ENCODE measurements at regions not wholly inside any gene's neighbourhood (a gene's known extent, or its start where the extent isn't known, plus 50 kb on each side); places are given as distances from the start of the nearest gene placed in this dataset.

GRCh38 chr1:5404412-5405203 lies 587.6 kb downstream of the NPHP4 start:
- no peaks in the 10 kb centered on the region for H3K36me3 ChIP-seq (ENCODE audit: control insufficient read depth in 2 of 2, extremely low read depth in 1 of 2, insufficient read depth in 1 of 2, low read length in 1 of 2)
- WGBS (ENCODE audit: insufficient coverage): 93% methylated on average over 7 of the region's 7 CpGs
- peaks cover 0 to 8% of the 10 kb centered on the region in 2 experiments for H3K4me1 ChIP-seq (ENCODE audit: control insufficient read depth in 1 of 2, extremely low read depth in 1 of 2, insufficient read depth in 2 of 2, low read length in 2 of 2)
- ATAC-seq (replicated peaks in 1 of 4): no peak
- Mint-ChIP-seq H3K4me3 (no peak overlapping the region), H3K36me3 (no peaks in the 10 kb centered on the region), H3K9me3 (peaks cover 0 to 2% (median 0%) of the 10 kb centered on the region in 3 donors), H3K27ac (no peak overlapping the region), H3K27me3 (no peaks in the 10 kb centered on the region), H3K4me1 (peaks cover 5 to 15% (median 9%) of the 10 kb centered on the region in 3 donors)
- H3K27me3 ChIP-seq (replicated peaks in 1 of 2; ENCODE audit: control insufficient read depth in 2 of 2, extremely low read depth in 1 of 2, insufficient read depth in 2 of 2, low read length in 1 of 2): no peaks in the 10 kb centered on the region
- H3K9me3 ChIP-seq: no peaks in the 10 kb centered on the region
- H3K27ac ChIP-seq (ENCODE audit: low read length): no peak overlapping the region
- CTCF ChIA-PET: no interaction called here
- no peak overlapping the region for H3K4me3 ChIP-seq (ENCODE audit: control insufficient read depth in 1 of 2, extremely low read depth in 1 of 2, low read length in 1 of 2)
- no peak for DNase-seq
- POLR2A ChIA-PET: no interaction called here

- H3K27me3 ChIP-seq (replicated peaks in 1 of 2; ENCODE audit: control insufficient read depth in 2 of 2, extremely low read depth in 1 of 2, insufficient read depth in 2 of 2, low read length in 1 of 2): no peaks in the 10 kb centered on the region
- peaks cover 6 to 15% (median 13%) of the 10 kb centered on the region in 3 donors for H3K4me1 Mint-ChIP-seq
- no peak overlapping the region for H3K27ac Mint-ChIP-seq
Observed at GRCh38 chr1:5403935-5404334, 588.3 kb downstream of the NPHP4 start.

GRCh38 chr1:5402618-5403017 lies 589.6 kb downstream of the NPHP4 start:
- H3K27ac Mint-ChIP-seq: no peak overlapping the region
- Histone ChIP-seq H3K36me3 (ENCODE audit: control insufficient read depth in 2 of 2, extremely low read depth in 1 of 2, insufficient read depth in 1 of 2, low read length in 1 of 2) (no peaks in the 10 kb centered on the region), H3K27me3 (replicated peaks in 1 of 2; ENCODE audit: control insufficient read depth in 2 of 2, extremely low read depth in 1 of 2, insufficient read depth in 2 of 2, low read length in 1 of 2) (no peaks in the 10 kb centered on the region), H3K27ac (ENCODE audit: low read length) (no peak overlapping the region), H3K9me3 (no peaks in the 10 kb centered on the region), H3K4me3 (ENCODE audit: control insufficient read depth in 1 of 2, extremely low read depth in 1 of 2, low read length in 1 of 2) (no peak overlapping the region), H3K4me1 (ENCODE audit: control insufficient read depth in 1 of 2, extremely low read depth in 1 of 2, insufficient read depth in 2 of 2, low read length in 2 of 2) (peaks cover 0 to 8% of the 10 kb centered on the region in 2 experiments)
- no peak overlapping the region for H3K4me3 Mint-ChIP-seq
- no peak for ATAC-seq (replicated peaks in 1 of 4)
- H3K4me1 Mint-ChIP-seq: peaks cover 6 to 15% (median 14%) of the 10 kb centered on the region in 3 donors
- H3K36me3 Mint-ChIP-seq: no peaks in the 10 kb centered on the region
- POLR2A ChIA-PET: no interaction called here
- H3K27me3 Mint-ChIP-seq: no peaks in the 10 kb centered on the region
- CTCF ChIA-PET: no interaction called here
- peaks cover 0 to 6% (median 0%) of the 10 kb centered on the region in 3 donors for H3K9me3 Mint-ChIP-seq
- WGBS (ENCODE audit: insufficient coverage): 78% methylated on average over 8 of the region's 10 CpGs
- no peak for DNase-seq

More at GRCh38 chr1:5403935-5404334, 588.3 kb downstream of the NPHP4 start:
- Histone ChIP-seq H3K4me1 (ENCODE audit: control insufficient read depth in 1 of 2, extremely low read depth in 1 of 2, insufficient read depth in 2 of 2, low read length in 2 of 2) (peaks cover 0 to 8% of the 10 kb centered on the region in 2 experiments), H3K36me3 (ENCODE audit: control insufficient read depth in 2 of 2, extremely low read depth in 1 of 2, insufficient read depth in 1 of 2, low read length in 1 of 2) (no peaks in the 10 kb centered on the region), H3K27ac (ENCODE audit: low read length) (no peak overlapping the region), H3K9me3 (no peaks in the 10 kb centered on the region), H3K4me3 (ENCODE audit: control insufficient read depth in 1 of 2, extremely low read depth in 1 of 2, low read length in 1 of 2) (no peak overlapping the region)
- POLR2A ChIA-PET: no interaction called here
- Mint-ChIP-seq H3K36me3 (no peaks in the 10 kb centered on the region), H3K4me3 (no peak overlapping the region), H3K27me3 (no peaks in the 10 kb centered on the region), H3K9me3 (peaks cover 0 to 4% (median 2%) of the 10 kb centered on the region in 3 donors)
- 75% methylated on average over 5 of the region's 5 CpGs for WGBS (ENCODE audit: insufficient coverage)
- DNase-seq (no peak), ATAC-seq (replicated peaks in 1 of 4) (no peak)
- CTCF ChIA-PET: no interaction called here

GRCh38 chr1:5399771-5400170 lies 592.5 kb downstream of the NPHP4 start:
- no peak for DNase-seq
- Mint-ChIP-seq H3K27ac (peak overlapping the region in 1 of 2 donors; percentile 14), H3K4me3 (no peak overlapping the region), H3K27me3 (no peaks in the 10 kb centered on the region), H3K36me3 (no peaks in the 10 kb centered on the region), H3K4me1 (peaks cover 6 to 15% (median 14%) of the 10 kb centered on the region in 3 donors), H3K9me3 (peaks cover 0 to 6% (median 3%) of the 10 kb centered on the region in 3 donors)
- no peaks in the 10 kb centered on the region for H3K36me3 ChIP-seq (ENCODE audit: control insufficient read depth in 2 of 2, extremely low read depth in 1 of 2, insufficient read depth in 1 of 2, low read length in 1 of 2)
- peaks cover 0 to 8% of the 10 kb centered on the region in 2 experiments for H3K4me1 ChIP-seq (ENCODE audit: control insufficient read depth in 1 of 2, extremely low read depth in 1 of 2, insufficient read depth in 2 of 2, low read length in 2 of 2)
- CTCF ChIA-PET: no interaction called here
- 100% methylated on average over 1 of the region's 1 CpG for WGBS (ENCODE audit: insufficient coverage)
- POLR2A ChIA-PET: no interaction called here
- no peak overlapping the region for H3K4me3 ChIP-seq (ENCODE audit: control insufficient read depth in 1 of 2, extremely low read depth in 1 of 2, low read length in 1 of 2)
- H3K9me3 ChIP-seq: no peaks in the 10 kb centered on the region
- ATAC-seq (replicated peaks in 1 of 4): no peak
- no peaks in the 10 kb centered on the region for H3K27me3 ChIP-seq (replicated peaks in 1 of 2; ENCODE audit: control insufficient read depth in 2 of 2, extremely low read depth in 1 of 2, insufficient read depth in 2 of 2, low read length in 1 of 2)
- H3K27ac ChIP-seq (ENCODE audit: low read length): no peak overlapping the region

GRCh38 chr1:5396593-5396992 lies 595.6 kb downstream of the NPHP4 start:
- CTCF ChIA-PET: no interaction called here
- no peaks in the 10 kb centered on the region for H3K9me3 ChIP-seq

GRCh38 chr1:5394111-5394510 lies 598.1 kb downstream of the NPHP4 start:
- DNase-seq (no peak), ATAC-seq (replicated peaks in 1 of 4) (no peak)
- POLR2A ChIA-PET: no interaction called here
- peaks cover 23% of the 10 kb centered on the region in 3 donors for H3K4me1 Mint-ChIP-seq
- H3K27ac Mint-ChIP-seq: peak overlapping the region in 1 of 2 donors; percentile 12
- H3K4me3 Mint-ChIP-seq: no peak overlapping the region
- H3K4me1 ChIP-seq (ENCODE audit: control insufficient read depth in 1 of 2, extremely low read depth in 1 of 2, insufficient read depth in 2 of 2, low read length in 2 of 2): peaks cover 0 to 36% of the 10 kb centered on the region in 2 experiments
- H3K36me3 ChIP-seq (ENCODE audit: control insufficient read depth in 2 of 2, extremely low read depth in 1 of 2, insufficient read depth in 1 of 2, low read length in 1 of 2): no peaks in the 10 kb centered on the region
- H3K36me3 Mint-ChIP-seq: no peaks in the 10 kb centered on the region
- H3K9me3 ChIP-seq: no peaks in the 10 kb centered on the region
- H3K27me3 Mint-ChIP-seq: peaks cover 0 to 4% of the 10 kb centered on the region in 2 donors
- H3K27me3 ChIP-seq (replicated peaks in 1 of 2; ENCODE audit: control insufficient read depth in 2 of 2, extremely low read depth in 1 of 2, insufficient read depth in 2 of 2, low read length in 1 of 2): peaks cover 0 to 3% of the 10 kb centered on the region in 2 experiments
- peaks cover 0 to 4% (median 3%) of the 10 kb centered on the region in 3 donors for H3K9me3 Mint-ChIP-seq
- H3K4me3 ChIP-seq (ENCODE audit: control insufficient read depth in 1 of 2, extremely low read depth in 1 of 2, low read length in 1 of 2): no peak overlapping the region
- WGBS (ENCODE audit: insufficient coverage): 76% methylated on average over 5 of the region's 6 CpGs
- CTCF ChIA-PET: interaction anchor here in 1 of 2 donors (0.5 kb wide), 1 partner anchor 1129 kb away, joined by 4 read pairs; no protein-coding TSS in a partner anchor
- no peak overlapping the region for H3K27ac ChIP-seq (ENCODE audit: low read length)

More at GRCh38 chr1:5396593-5396992, 595.6 kb downstream of the NPHP4 start:
- Mint-ChIP-seq H3K36me3 (no peaks in the 10 kb centered on the region), H3K27ac (no peak overlapping the region), H3K27me3 (peaks cover 0 to 4% of the 10 kb centered on the region in 2 donors), H3K4me3 (no peak overlapping the region), H3K4me1 (peaks cover 30 to 38% (median 34%) of the 10 kb centered on the region in 3 donors), H3K9me3 (peaks cover 0 to 6% (median 3%) of the 10 kb centered on the region in 3 donors)
- H3K4me3 ChIP-seq (ENCODE audit: control insufficient read depth in 1 of 2, extremely low read depth in 1 of 2, low read length in 1 of 2): no peak overlapping the region
- H3K36me3 ChIP-seq (ENCODE audit: control insufficient read depth in 2 of 2, extremely low read depth in 1 of 2, insufficient read depth in 1 of 2, low read length in 1 of 2): no peaks in the 10 kb centered on the region
- DNase-seq (no peak), ATAC-seq (replicated peaks in 1 of 4) (no peak)
- no CpG with 5 or more reads among the region's 3 CpGs for WGBS (ENCODE audit: insufficient coverage)
- peaks cover 0 to 15% of the 10 kb centered on the region in 2 experiments for H3K4me1 ChIP-seq (ENCODE audit: control insufficient read depth in 1 of 2, extremely low read depth in 1 of 2, insufficient read depth in 2 of 2, low read length in 2 of 2)
- POLR2A ChIA-PET: no interaction called here
- H3K27ac ChIP-seq (ENCODE audit: low read length): no peak overlapping the region
- no peaks in the 10 kb centered on the region for H3K27me3 ChIP-seq (replicated peaks in 1 of 2; ENCODE audit: control insufficient read depth in 2 of 2, extremely low read depth in 1 of 2, insufficient read depth in 2 of 2, low read length in 1 of 2)
